HCT116 (cell line): ENCODE measurements at regions not wholly inside any gene's neighbourhood (a gene's known extent, or its start where the extent isn't known, plus 50 kb on each side); places are given as distances from the start of the nearest gene placed in this dataset.

Experiments
- CTCF ChIP-seq, 3 experiments: fragments of 200-600 bp in 1 of 3; sonication (generic) in 1 of 3; IDR thresholded peaks in 2 of 3; conservative IDR thresholded peaks in 1 of 3; 2 replicates each; pipeline ENCODE4 v1.5.1; 2012 to 2017; ENCODE audit warnings: low read depth in 2 of 3, low read length in 2 of 3, antibody characterized with exemption in 1 of 3, borderline replicate concordance in 1 of 3, control low read depth in 1 of 3, mild to moderate bottlenecking in 1 of 3, mixed read lengths in 1 of 3, mixed run types in 1 of 3, moderate library complexity in 1 of 3; ENCODE audit not compliant: insufficient read depth in 1 of 3
- EGR1 ChIP-seq: IDR thresholded peaks from 2 replicates; pipeline ENCODE4 v1.6.1; 2012; ENCODE audit warnings: low read depth
- ELF1 ChIP-seq: IDR thresholded peaks from 2 replicates; pipeline ENCODE4 v1.6.1; 2012; ENCODE audit warnings: low read depth, borderline replicate concordance
- FOSL1 ChIP-seq: IDR thresholded peaks from 2 replicates; pipeline ENCODE4 v1.6.1; 2012; ENCODE audit warnings: low read depth
- MAX ChIP-seq: IDR thresholded peaks from 2 replicates; pipeline ENCODE4 v1.6.1; 2012
- POLR2A ChIP-seq: IDR thresholded peaks from 2 replicates; pipeline ENCODE4 v1.7.0; 2011; ENCODE audit warnings: borderline replicate concordance; ENCODE audit not compliant: insufficient read depth, insufficient read length; ENCODE audit errors: extremely low read depth
- POLR2AphosphoS5 ChIP-seq: IDR thresholded peaks from 2 replicates; pipeline ENCODE4 v1.6.1; 2011; ENCODE audit warnings: mild to moderate bottlenecking, low read depth, low read length, moderate library complexity
- YY1 ChIP-seq: IDR thresholded peaks from 2 replicates; pipeline ENCODE4 v1.6.1; 2011; ENCODE audit warnings: low read length, low read depth, moderate library complexity, mild to moderate bottlenecking; ENCODE audit not compliant: insufficient replicate concordance; ENCODE audit errors: extremely low read depth
- ZBTB33 ChIP-seq: IDR thresholded peaks from 2 replicates; pipeline ENCODE4 v1.6.1; 2011; ENCODE audit warnings: mild to moderate bottlenecking, low read length, moderate library complexity; ENCODE audit not compliant: insufficient replicate concordance; ENCODE audit errors: extremely low read depth

- TF ChIP-seq FOSL1 (no peak), ZBTB33 (no peak), MAX (no peak), POLR2A (no peak), POLR2AphosphoS5 (no peak), CTCF (IDR thresholded peaks at IDR 0.05 in 2 of 3, conservative IDR thresholded peaks at IDR 0.05 in 1 of 3; ENCODE audit: borderline replicate concordance in 1 of 3, insufficient read depth in 1 of 3, low read depth in 2 of 3, low read length in 2 of 3) (no peak), EGR1 (no peak), ELF1 (no peak), YY1 (no peak)
Measured at GRCh38 chr12:78418919-78419318, 445.7 kb upstream of the SYT1 start.
